Umbilical cord (tissue), 1 donor: ENCODE measurements at regions not wholly inside any gene's neighbourhood (a gene's known extent, or its start where the extent isn't known, plus 50 kb on each side); places are given as distances from the start of the nearest gene placed in this dataset.
"Not testable (repeated sequence)": the region's sequence is repeated elsewhere in the genome, so short reads cannot be mapped to it uniquely, and the experiment has no call there.

Source experiments
- DNase-seq: peaks from one replicate; pipeline ENCODE4 v3.0.0-alpha.2; 2015; ENCODE audit warnings: low spot score

DNA sequence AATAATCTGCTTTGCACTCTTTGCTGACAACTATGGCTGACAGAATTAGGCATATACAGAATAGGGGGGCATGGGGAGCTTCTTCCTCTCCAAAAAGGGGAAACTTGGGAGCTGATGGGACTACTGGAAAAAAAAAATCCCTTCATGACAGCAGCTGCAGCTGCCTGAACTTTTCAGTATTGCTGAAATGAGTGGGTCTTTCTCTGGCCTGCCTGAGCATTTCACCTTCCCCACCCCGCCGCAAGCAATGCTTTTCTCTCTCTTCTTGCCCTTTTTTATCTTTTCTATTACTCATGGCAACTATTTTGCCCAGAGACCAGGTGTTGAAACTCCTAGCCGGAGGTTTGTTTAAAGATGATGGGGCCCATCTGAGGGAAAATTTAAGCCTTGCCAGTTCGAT lies 244.9 kb downstream of the SEMA3D start:
- no peak for DNase-seq

DNA sequence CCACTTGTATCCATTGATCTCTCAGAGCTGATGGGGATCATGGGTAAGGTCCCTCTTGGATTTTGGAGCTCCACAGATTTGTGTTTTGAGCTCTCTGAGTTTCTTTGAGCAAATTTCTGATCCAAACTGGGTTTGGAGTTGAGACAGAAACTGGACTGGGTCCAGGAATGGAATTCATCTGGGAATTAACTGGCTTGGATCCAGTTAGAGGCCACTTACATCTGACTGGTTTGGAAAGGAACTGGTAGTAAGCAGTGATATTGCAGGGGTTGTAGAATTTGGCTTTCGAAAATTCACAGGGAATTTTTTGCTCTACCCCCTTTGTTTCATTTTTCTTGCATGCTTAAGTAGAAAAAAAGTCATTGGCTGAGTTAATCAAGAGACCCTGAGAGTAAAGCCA lies 245.6 kb downstream of the SEMA3D start:
- no peak for DNase-seq

DNA sequence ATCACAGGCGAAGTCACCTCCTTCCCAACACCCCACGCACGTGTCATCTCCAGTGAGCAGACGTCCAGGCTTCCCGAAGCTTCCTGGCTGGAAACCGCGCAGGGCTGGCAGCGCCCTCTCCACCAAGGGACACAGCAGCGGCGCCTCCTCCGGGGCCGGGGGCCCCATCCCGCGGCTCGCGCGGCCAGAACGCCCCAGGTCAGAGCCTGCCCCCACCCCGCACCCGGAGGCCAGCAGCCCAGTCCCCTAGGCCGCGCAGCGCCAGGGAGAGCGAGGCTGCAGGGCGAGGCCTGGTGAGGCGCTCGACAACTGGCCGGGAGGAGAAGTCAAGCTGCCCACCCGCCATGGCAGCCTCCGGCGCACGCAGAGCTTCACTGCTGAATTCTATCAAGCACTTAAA lies 247.0 kb downstream of the SEMA3D start:
- no peak for DNase-seq

DNA sequence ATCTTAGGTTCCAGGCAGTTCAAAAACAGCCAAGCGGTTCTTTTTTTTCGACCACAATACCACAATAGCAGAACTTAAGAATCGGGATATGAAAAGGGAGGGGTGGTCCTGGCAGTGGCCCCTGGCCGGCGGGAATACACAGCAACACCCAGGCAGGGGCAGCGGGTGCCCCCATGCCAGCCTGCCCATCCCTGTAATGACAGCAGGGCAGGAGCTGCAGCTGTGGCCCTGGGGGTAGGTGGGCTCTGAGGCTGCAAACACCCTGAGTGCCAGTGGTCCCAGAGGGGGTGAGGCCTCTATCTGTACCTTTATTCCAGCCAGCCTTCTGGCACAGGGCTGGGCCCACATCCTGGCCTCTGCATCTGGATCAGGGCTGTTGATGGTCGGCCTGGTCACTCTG lies 247.4 kb downstream of the SEMA3D start:
- no peak for DNase-seq

DNA sequence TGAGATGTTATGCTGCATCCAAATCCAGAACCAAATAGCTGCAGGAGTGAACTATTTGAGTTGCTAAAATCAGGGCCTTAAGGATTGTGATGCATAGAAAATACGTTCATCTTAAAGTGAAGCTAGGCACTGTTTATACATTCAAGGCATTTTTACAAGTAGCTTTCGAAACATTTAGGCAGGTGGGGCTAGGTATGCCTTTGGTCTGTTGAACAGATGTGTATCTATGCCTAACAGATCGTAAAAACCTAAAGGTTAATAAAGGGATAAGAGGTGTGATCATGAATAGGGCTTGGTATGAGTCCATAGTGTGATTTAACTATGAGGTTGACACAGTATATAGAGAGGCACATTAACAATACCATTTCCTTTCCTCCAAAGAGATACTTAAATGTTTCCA lies 262.5 kb downstream of the SEMA3D start:
- no peak for DNase-seq

DNA sequence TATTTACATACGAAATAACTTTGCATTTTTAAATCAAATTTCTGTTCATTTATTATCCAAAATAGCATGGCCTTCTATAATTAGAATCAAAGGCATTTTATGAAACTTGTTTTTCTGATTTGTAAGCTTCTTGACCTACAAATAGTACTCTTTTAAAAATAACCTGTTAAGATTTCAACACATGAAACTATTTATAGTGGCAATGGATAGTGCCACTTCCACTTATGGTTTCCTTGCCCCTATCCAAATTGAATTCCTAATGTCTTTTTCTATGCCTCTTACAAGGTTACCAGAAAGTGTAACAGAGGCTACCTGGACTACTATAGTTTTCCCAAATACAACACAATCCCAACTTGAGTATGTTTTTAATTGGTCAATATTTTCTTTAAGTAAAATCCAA lies 263.5 kb downstream of the SEMA3D start:
- no peak for DNase-seq

DNA sequence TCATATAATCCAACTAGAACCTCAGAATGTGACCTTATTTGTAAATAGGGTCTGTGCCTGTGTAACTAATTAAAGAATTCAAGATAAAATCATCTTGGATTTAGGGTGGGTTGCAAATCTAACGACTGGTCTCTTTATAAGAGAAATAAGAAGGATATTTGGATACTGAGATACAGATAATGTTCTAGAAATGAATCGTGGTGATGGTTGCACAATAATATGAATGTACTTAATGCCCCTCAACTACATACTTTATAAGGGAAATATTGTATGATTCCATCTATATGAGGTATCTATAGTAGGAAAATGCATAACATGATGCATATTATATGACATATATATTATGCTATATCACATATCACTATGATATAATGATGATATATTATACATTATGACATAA lies 265.7 kb downstream of the SEMA3D start:
- DNase-seq, result no peak

DNA sequence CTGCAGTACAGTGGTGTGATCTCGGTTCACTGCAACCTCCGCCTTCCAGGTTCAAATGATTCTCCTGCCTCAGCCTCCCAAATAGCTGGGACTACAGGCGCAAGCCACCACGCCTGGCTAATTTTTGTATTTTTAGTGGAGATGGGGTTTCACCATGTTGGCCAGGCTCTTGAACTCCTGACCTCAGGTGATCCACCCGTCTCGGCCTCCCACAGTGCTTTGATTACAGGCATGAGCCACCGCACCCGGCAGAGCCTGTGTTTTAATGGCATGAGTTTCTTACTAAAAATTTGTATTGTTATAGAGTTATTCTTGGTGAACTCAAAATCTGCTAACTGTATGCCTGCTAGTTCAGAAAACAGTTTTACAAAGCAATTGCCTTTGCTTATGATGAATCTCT lies 269.9 kb downstream of the SEMA3D start:
- DNase-seq, result not testable (repeated sequence)

DNA sequence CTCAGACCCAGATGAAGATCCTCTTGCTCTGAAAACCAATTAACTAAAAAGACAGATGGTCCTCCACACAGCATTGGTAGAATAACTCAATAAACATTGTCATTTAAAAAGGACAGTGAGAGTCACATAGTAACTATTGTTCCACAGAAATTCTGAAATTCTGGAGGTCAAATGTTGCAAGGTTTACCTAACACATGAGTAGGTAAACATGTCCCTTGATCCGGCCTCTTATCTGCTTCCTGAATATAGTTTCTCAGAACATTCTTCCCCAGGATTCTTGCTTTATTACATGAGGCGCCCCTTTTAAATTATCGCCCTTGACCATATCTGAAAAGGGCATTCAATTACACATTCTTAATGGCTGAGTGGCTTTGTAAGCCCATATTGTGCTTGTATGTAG lies 270.7 kb downstream of the SEMA3D start:
- no peak for DNase-seq

DNA sequence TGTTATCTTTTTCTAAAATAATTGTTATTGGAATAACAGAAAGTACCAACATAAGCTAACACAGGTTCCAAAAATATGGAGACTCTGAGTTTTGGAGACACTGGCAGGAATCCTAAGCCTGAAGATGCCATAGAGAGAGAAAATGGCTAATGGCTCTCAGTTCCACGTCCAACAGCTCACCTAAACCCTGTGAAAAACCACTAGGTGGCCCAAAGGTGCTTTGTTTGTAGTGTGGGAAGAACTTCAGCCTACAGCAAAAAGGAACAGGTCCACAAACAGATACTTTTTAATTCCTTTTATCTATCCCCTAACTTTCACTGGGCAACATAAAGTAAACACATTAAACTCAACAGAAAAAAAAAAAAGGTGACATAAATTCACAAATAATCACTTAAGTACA lies 272.3 kb downstream of the SEMA3D start:
- no peak for DNase-seq

DNA sequence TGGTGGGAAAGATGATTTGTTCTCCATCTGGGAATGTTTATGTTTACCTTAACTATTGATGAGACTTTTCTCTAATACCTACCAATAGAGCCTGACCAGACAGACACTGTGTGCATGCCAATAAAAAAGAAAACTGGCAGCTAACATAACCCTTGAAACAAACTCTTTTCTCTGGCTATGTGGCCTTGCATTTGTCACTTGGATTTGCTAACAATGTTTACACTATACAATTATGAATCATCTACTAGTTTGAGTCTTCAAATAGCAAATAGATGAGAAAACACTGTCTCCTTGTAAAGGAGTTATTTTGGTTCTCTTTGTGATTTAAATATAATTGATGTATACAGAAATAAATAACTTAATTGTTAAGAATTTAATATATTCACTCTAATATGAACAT lies 273.1 kb downstream of the SEMA3D start:
- no peak for DNase-seq

DNA sequence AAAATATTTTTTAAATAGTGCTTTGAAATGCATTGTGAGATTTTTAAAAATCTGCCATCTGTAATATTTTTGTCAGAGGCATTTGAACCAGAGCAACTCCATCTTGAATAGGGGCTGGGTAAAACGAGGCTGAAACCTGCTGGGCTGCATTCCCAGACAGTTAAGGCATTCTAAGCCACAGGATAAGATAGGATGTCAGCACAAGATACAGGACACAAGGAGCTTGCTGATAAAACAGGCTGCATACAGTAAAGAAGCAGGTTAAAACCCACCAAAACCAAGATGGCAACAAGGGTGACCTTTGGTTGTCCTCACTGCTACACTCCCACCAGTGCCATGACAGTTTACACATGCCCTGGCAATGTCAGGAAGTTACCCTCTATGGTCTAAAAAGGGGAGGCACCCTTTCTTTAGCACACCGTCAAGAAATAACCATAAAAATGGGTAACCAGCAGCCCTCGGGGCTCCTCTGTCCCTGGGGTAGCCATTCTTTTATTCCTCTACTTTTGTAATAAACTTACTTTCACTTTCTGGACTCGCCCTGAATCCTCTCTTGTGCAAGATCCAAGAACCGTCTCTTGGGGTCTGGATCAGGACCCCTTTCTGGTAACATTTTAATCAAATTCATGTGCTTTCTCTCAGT lies 273.7 kb downstream of the SEMA3D start:
- DNase-seq, result no peak

DNA sequence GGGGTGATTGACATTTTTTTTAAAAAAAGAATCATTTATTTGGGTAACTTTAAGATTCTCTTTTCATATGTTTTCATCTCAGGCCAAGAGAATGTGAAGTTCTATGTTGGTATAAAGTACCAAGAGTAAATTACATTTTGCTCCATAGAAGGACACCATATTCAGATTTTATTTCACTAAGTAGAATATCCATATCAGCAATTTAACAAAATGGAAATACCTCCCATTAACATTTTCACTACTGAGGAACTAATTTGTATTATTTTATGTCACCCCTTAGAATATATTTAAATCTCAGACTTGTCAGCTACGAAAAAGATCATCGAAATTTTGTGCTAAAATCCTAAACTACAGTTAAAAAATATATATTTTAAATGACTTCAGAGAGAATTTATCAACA lies 274.3 kb downstream of the SEMA3D start:
- DNase-seq, result no peak

DNA sequence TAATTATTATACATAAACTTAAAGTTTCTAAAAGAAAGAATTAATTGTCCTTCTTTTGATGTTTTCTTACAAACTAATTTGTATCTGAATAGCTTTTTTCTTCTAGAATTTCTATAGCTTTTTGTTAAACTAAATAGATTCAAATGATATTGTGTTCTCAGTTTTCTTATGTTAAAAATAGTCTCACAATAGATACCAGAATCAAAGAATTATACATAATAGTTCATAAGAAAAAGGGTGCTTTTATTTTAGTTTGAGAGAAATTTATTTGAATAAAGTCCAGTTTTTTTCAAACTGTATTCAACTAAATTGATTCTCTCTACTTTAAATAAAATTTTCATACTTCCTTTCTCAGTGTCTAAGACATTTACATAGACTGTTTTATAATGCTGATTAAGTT lies 274.8 kb downstream of the SEMA3D start:
- no peak for DNase-seq

DNA sequence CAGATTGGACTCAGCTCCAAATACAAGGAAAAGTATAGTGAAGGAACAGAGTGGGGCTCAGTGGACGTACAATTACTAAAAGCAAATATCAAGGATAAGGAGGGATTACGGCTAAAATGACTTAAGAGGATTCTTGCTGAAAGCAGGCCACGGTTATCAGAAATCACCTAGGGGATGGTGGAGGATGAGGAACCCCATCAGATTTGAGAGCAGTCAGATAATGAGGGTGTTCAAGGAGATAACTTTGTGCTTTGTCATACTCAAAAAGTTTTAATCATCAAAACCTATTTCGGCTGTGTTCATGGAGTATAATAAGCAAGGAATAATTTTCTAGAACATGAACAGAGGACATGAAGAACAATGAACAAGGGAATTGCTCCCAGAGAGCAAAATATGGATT lies 275.8 kb downstream of the SEMA3D start:
- no peak for DNase-seq

DNA sequence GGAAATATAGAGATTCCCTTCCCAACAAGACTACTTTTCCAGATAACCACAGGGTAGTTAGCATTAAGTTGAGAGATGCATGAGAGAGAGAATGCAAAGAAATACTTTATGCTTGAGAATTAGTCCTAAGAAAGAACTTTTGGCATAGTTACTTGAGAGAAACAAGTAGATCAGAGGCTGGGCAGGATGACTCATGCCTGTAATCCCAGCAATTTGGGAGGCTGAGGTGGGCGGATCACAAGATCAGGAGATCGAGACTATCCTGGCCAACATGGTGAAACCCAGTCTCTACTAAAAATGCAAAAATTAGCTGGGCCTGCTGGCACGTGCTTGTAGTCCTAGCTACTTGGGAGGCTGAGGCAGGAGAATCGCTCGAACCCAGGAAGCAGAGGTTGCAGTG lies 276.5 kb downstream of the SEMA3D start:
- DNase-seq, result not testable (repeated sequence)

DNA sequence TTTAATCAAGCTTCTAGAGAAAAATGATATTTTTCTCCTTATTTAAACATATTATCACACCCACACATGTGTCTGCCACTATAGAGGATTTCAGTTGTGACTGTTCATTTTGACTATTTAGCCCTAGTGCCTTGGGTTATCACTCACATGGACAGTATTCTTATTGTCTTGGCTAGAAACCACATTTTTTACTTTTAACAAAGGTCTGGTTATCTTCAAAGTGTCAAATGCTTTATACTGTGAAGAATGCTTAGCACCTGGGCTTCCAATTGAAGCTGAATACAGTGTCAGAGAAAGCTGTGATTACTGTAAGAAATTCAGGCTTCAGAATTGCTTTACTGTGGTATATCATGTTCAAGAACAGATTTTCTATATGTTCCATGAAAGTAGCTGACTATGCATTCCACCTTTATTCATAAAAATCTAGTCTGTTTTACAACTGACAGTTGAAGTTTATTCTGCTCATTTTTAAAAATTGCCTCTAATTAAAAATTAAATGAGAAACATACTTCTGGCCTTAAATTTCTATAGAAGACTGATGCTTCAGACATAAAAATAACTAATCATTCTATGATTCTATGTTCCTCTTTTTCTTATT lies 278.6 kb downstream of the SEMA3D start:
- DNase-seq, result peak; percentile 19

DNA sequence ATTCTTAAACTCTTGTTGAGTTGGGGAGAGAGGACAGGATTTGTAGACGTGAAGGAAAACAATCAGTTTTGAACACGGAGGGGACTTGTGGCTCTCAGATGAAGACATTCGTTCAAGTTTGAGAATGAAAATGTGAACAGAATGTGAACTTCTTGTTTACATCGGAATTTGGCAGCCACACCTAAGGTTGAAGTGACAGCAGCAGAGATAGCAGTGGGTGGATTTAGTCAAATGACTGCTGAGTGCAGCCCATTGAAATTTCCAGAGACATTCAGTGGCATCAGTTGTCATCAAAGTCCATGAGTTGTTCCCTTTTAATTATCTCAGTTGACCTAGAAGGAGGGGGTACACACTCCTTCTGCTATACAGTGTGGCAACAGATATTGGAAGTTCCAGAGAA lies 280.0 kb downstream of the SEMA3D start:
- DNase-seq, result no peak

DNA sequence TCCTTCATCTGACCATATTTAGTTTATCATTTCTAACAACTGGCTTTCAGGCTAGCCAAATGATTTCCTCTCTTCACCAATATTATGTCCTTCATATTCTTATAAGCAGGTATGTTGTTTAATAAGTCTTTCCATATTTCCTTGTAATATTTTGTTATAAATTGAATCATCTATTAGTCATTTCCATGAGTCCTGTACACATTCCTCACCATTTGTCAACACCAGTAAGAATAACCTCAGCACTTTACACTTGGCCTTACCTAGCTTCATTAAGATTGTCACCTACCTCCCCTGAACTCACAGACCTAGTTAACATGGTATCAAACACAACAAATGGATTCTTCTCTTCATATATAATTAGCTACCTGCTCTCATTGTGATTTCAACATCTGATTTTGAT lies 282.3 kb downstream of the SEMA3D start:
- no peak for DNase-seq

DNA sequence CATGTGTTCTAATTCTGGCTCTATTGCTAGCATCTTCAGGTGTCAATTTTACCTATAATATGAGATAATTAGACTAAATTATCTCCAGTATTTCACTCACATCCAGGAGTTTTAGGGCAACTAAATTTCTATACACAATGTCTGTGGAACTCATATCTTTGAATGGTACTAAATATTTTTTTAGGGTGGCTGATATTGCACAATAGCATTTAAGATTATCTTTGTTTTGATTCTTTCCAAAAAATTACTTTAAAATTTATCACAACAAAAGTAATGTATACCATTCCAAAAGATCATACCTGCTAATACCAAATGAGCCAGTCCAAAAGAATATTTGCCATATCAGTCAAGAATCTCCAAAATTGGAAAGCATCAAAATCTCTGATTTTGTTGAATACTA lies 285.5 kb downstream of the SEMA3D start:
- no peak for DNase-seq

DNA sequence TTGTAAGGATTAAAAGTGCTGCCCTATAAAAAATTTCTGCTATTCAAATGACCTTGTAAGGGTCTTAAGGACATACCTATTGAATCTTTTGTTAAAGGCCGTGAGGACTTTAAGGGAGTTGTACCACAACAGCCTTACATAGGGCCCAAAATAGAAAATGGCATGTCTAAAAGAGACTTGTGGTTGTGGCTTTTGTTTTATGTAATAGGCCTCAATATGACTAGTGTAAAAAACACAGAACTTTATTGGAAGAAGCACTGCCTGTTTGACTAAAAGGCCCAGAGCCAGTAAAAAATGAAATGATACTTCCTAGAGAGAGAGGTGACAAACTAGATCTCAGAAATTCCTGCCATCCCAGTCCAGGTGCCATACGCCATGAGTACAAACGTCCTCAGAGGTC lies 286.6 kb downstream of the SEMA3D start:
- no peak for DNase-seq

DNA sequence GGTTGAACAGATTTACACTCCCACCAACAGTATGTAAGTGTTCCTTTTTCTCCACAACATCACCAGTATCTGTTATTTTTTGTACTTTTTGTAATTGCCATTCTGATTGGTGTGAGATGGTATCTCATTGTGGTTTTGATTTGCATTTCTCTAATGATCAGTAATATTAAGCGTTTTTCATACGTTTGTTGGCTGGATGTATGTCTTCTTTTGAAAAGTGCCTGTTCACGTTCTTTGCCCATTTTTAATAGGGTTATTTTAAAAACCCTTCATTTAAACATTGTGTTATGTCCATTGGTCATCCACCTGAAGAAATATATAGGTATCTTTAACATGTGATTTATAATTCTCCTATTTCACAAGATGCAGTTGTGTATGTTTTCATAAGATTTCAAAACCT lies 291.3 kb downstream of the SEMA3D start:
- no peak for DNase-seq

DNA sequence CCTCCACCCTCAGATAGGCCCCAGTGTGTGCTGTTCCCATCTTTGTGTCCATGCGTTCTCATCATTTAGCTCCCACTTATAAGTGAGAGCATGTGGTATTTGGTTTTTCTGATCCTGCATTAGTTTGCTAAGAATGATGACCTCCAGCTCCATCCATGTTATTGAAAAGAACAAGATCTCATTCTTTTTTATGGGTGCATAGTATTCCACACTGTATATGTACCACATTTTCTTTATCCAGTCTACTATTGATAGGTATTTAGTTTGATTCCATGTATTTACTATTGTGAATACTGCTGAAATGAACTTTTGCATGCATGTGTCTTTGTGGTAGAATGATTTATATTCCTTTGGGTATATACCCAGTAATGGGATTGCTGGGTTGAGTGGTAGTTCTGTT lies 303.3 kb downstream of the SEMA3D start:
- DNase-seq, result not testable (repeated sequence)
